HepG2 (cell line): ENCODE measurements at regions not wholly inside any gene's neighbourhood (a gene's known extent, or its start where the extent isn't known, plus 50 kb on each side); places are given as distances from the start of the nearest gene placed in this dataset.

Source experiments
- ATAC-seq: fragments of 200-7000 bp; cut with Tn5 transposase; 3 replicates; pipeline ENCODE4 v1.9.1; 2020; ENCODE audit warnings: mild to moderate bottlenecking, moderate library complexity
- BruUV-seq: library from RNA; stranded (reverse); fragments of 400-500 nt; replicated peaks from 2 replicates; lab custom pipeline; 2021; lab: Mats Ljungman, UMichigan
- CTCF ChIA-PET: fragments of 300-600 bp; formaldehyde crosslinking; extraction: SDS; loops from one replicate; lab custom pipeline; 2021; ENCODE audit warnings: low total read pairs, inconsistent platforms, low intra/inter-chr PET ratio; lab: Yijun Ruan, JAX
- POLR2A ChIA-PET: fragments of 350-600 bp; sonication (Branson Sonifier 250); formaldehyde crosslinking; loops from one replicate; lab custom pipeline; 2020; ENCODE audit warnings: antibody characterized with exemption, inconsistent platforms; lab: Yijun Ruan, JAX
- DNase-seq: peaks from one replicate; pipeline ENCODE4 v3.0.0-alpha.2; 2015; ENCODE audit warnings: low spot score
- FAIRE-seq: peaks from 3 replicates; lab custom pipeline; 2011; peaks lifted over from hg19 to GRCh38; lab: Jason Lieb, UNC
- H2AFZ ChIP-seq: one replicate; pipeline ENCODE4 v1.6.1; 2011; ENCODE audit warnings: low read length, inconsistent platforms
- H3K27ac ChIP-seq: fragments of 300-600 bp; 3 replicates; pipeline ENCODE4 v1.8.0; 2011; ENCODE audit warnings: mixed run types, mild to moderate bottlenecking, mixed read lengths, low read length, inconsistent platforms; ENCODE audit not compliant: insufficient read depth; ENCODE audit errors: extremely low read length
- H3K27me3 ChIP-seq, 2 experiments: fragments of 200-600 bp in 1 of 2; 2 replicates in 1 of 2; 3 replicates in 1 of 2; pipeline versions ENCODE4 v1.6.0 to v1.8.0; 2011; ENCODE audit warnings: low read length in 2 of 2, mild to moderate bottlenecking in 2 of 2, moderate library complexity in 2 of 2, inconsistent platforms in 1 of 2; ENCODE audit not compliant: insufficient read depth in 2 of 2, control insufficient read depth in 1 of 2
- H3K36me3 ChIP-seq, 2 experiments: fragments of 200-600 bp in 1 of 2; replicated peaks in 1 of 2; 2 replicates in 1 of 2; 3 replicates in 1 of 2; pipeline versions ENCODE4 v1.5.1 to v1.8.0; 2011; ENCODE audit warnings: low read length in 2 of 2, inconsistent platforms in 1 of 2; ENCODE audit not compliant: insufficient read depth in 2 of 2, control insufficient read depth in 1 of 2
- H3K4me1 ChIP-seq: 2 replicates; pipeline ENCODE4 v1.5.1; 2012; ENCODE audit warnings: low read length, inconsistent platforms; ENCODE audit not compliant: insufficient read depth
- H3K4me2 ChIP-seq: 2 replicates; pipeline ENCODE4 v1.6.0; 2011; ENCODE audit warnings: low read depth, low read length, inconsistent platforms
- H3K4me3 ChIP-seq, 3 experiments: fragments of 200-600 bp in 1 of 3; sonication (generic), shearing (Covaris generic) in 1 of 3; replicated peaks in 1 of 3; 2 replicates each; pipeline ENCODE4 v1.5.1; 2011 to 2016; ENCODE audit warnings: low read length in 3 of 3, inconsistent platforms in 2 of 3, low read depth in 2 of 3, mild to moderate bottlenecking in 2 of 3, control low read depth in 1 of 3, mixed read lengths in 1 of 3; ENCODE audit not compliant: insufficient read depth in 1 of 3
- H3K79me2 ChIP-seq: one replicate; pipeline ENCODE4 v1.6.1; 2011; ENCODE audit warnings: low read length, inconsistent platforms; ENCODE audit not compliant: insufficient read depth
- H3K9ac ChIP-seq: 2 replicates; pipeline ENCODE4 v1.6.0; 2011; ENCODE audit warnings: mild to moderate bottlenecking, low read depth, low read length, inconsistent platforms; ENCODE audit not compliant: insufficient read depth
- H3K9me3 ChIP-seq: 2 replicates; pipeline ENCODE4 v1.5.1; 2012; ENCODE audit warnings: mild to moderate bottlenecking, low read length
- H4K20me1 ChIP-seq: 2 replicates; pipeline ENCODE4 v1.6.0; 2011; ENCODE audit warnings: inconsistent platforms, mild to moderate bottlenecking, low read length, moderate library complexity; ENCODE audit not compliant: insufficient read depth
- ARNT ChIP-seq: fragments of 450-650 bp; IDR thresholded peaks from 2 replicates; pipeline ENCODE4 v1.6.1; 2017
- CEBPB ChIP-seq: IDR thresholded peaks from 2 replicates; pipeline ENCODE4 v1.6.1; 2011; ENCODE audit warnings: low read depth, low read length, improper control_type of control experiment, borderline replicate concordance
- NFE2L2 ChIP-seq: fragments of 150-350 bp; IDR thresholded peaks from 2 replicates; pipeline ENCODE4 v1.6.1; 2014; ENCODE audit warnings: low read length
- SIN3A ChIP-seq: IDR thresholded peaks from 2 replicates; pipeline ENCODE4 v1.6.1; 2011; ENCODE audit warnings: low read depth, mild to moderate bottlenecking, control low read depth, low read length, borderline replicate concordance
- ZNF432 ChIP-seq: sonication (generic); formaldehyde crosslinking; IDR thresholded peaks from 2 replicates; pipeline ENCODE4 v1.5.0; 2020; ENCODE audit warnings: missing genetic modification reagents, mild to moderate bottlenecking, borderline replicate concordance
- ZNF543 ChIP-seq: sonication (generic); formaldehyde crosslinking; IDR thresholded peaks from 2 replicates; pipeline ENCODE4 v1.4.0; 2020; ENCODE audit warnings: mild to moderate bottlenecking, missing genetic modification reagents
- ZNF577 ChIP-seq: sonication (generic); formaldehyde crosslinking; IDR thresholded peaks from 2 replicates; pipeline ENCODE4 v1.4.0; 2020; ENCODE audit warnings: mild to moderate bottlenecking, low read depth, missing genetic modification reagents, borderline replicate concordance
- ZNF792 ChIP-seq: IDR thresholded peaks from 2 replicates; pipeline ENCODE4 v1.6.1; 2016
- WGBS: methylation state at CpG from one replicate; pipeline ENCODE4 v1.1.6; 2017; ENCODE audit warnings: low lambda C conversion rate; 5-methylcytosine and 5-hydroxymethylcytosine counted together
- in situ Hi-C: cut with HindIII; loops from 2 replicates; pipeline ENCODE4 v1.10.0; 2017; ENCODE audit warnings: low pct_unique_long_range_greater_than_20kb; ENCODE audit not compliant: extremely low pct_ligation_motif_present
- intact Hi-C: fragments of 100-400 bp; cut with micrococcal nuclease; formaldehyde crosslinking; loops from one replicate; pipeline ENCODE4 v1.10.0; 2022; ENCODE audit not compliant: unreplicated experiment

- Histone ChIP-seq H3K27me3 (no peaks in the 10 kb centered on the region), H3K4me3 (no peak overlapping the region), H3K27ac (no peak overlapping the region), H3K4me2 (no peak overlapping the region)
- POLR2A ChIA-PET, result no interaction called here
- TF ChIP-seq ZNF792 (CRISPR knock-in tag) (no peak), ZNF432 (CRISPR knock-in tag) (no peak), NFE2L2 (no peak), SIN3A (no peak), ARNT (no peak), ZNF543 (CRISPR knock-in tag) (no peak)
- TF ChIP-seq, all 625 proteins: peak for 0
- ATAC-seq (no peak), DNase-seq (no peak), FAIRE-seq (no peak)
- no peaks in the 10 kb centered on the region; the same call in 1 of the 2 replicates for H4K20me1 ChIP-seq
- H3K36me3 ChIP-seq, result no peaks in the 10 kb centered on the region
- no peak overlapping the region for H3K9ac ChIP-seq
- no TSS peak for BruUV-seq
- no peak overlapping the region for H2AFZ ChIP-seq
- intact Hi-C loops (no loop called here), in situ Hi-C loops (no loop called here)
- no peaks in the 10 kb centered on the region for H3K9me3 ChIP-seq
- H3K79me2 ChIP-seq, result no peaks in the 10 kb centered on the region
- H3K4me1 ChIP-seq, result no peaks in the 10 kb centered on the region
- CTCF ChIA-PET, result no interaction called here
- 60% methylated on average over 2 of the region's 2 CpGs for WGBS
Measured at GRCh38 chr1:172900376-172900997, 150.3 kb downstream of the TNFSF18 start.

GRCh38 chr1:172902200-172902599 is 148.5 kb downstream of the TNFSF18 start:
- no peak overlapping the region for H3K4me2 ChIP-seq
- intact Hi-C loops, result no loop called here
- H3K4me3 ChIP-seq, result no peak overlapping the region
- H3K9me3 ChIP-seq, result no peaks in the 10 kb centered on the region
- H2AFZ ChIP-seq, result no peak overlapping the region
- TF ChIP-seq CEBPB (peak; percentile 62), ZNF577 (CRISPR knock-in tag) (no peak)
- H3K9ac ChIP-seq, result no peak overlapping the region
- H3K4me1 ChIP-seq, result no peaks in the 10 kb centered on the region
- no peaks in the 10 kb centered on the region for H3K36me3 ChIP-seq
- no peaks in the 10 kb centered on the region for H3K27me3 ChIP-seq
- POLR2A ChIA-PET, result no interaction called here
- DNase-seq (no peak), FAIRE-seq (no peak), ATAC-seq (no peak)
- CTCF ChIA-PET, result no interaction called here
- no peaks in the 10 kb centered on the region for H3K79me2 ChIP-seq
- 49% methylated on average over 2 of the region's 2 CpGs for WGBS
- in situ Hi-C loops, result no loop called here
- no peak overlapping the region for H3K27ac ChIP-seq
- BruUV-seq, result no TSS peak
- H4K20me1 ChIP-seq, result no peaks in the 10 kb centered on the region
